Stimulated activated CD4-positive, alpha-beta T cell treated with anti-CD3 and anti-CD28 coated beads, Interleukin-12 subunit alpha, Interleukin-12 subunit beta, amount 100 ng/mL, for 24 hours (primary cell): ENCODE measurements at regions not wholly inside any gene's neighbourhood (a gene's known extent, or its start where the extent isn't known, plus 50 kb on each side); places are given as distances from the start of the nearest gene placed in this dataset.

Source experiments
- DNase-seq, 2 experiments: peaks; one replicate each; pipeline ENCODE4 v3.0.0-alpha.2; 2020; ENCODE audit warnings: low read depth in 2 of 2

GRCh38 chr5:125377141-125377540 lies 630.7 kb upstream of the ZNF608 start:
- no peak for DNase-seq

- DNase-seq: no peak
Observed at GRCh38 chr5:125381290-125381689, 634.9 kb upstream of the ZNF608 start.

- no peak for DNase-seq
Observed at GRCh38 chr5:125384071-125384470, 637.6 kb upstream of the ZNF608 start.

GRCh38 chr5:125390326-125390725 lies 643.9 kb upstream of the ZNF608 start:
- DNase-seq: no peak

GRCh38 chr5:125393221-125393815 lies 646.9 kb upstream of the ZNF608 start:
- no peak for DNase-seq

- no peak for DNase-seq
Observed at GRCh38 chr5:125394661-125395280, 648.3 kb upstream of the ZNF608 start.

GRCh38 chr5:125396462-125396861 lies 650.0 kb upstream of the ZNF608 start:
- DNase-seq: no peak

GRCh38 chr5:125398466-125398865 lies 652.0 kb upstream of the ZNF608 start:
- no peak for DNase-seq

GRCh38 chr5:125399885-125400284 lies 653.4 kb upstream of the ZNF608 start:
- DNase-seq: no peak

GRCh38 chr5:125401724-125402622 lies 655.5 kb upstream of the ZNF608 start:
- DNase-seq: no peak

- no peak for DNase-seq
Observed at GRCh38 chr5:125402787-125403186, 656.3 kb upstream of the ZNF608 start.

GRCh38 chr5:125404056-125404455 lies 657.6 kb upstream of the ZNF608 start:
- no peak for DNase-seq

- DNase-seq: no peak
Observed at GRCh38 chr5:125408448-125409233, 662.2 kb upstream of the ZNF608 start.

- DNase-seq: no peak
Observed at GRCh38 chr5:125409234-125409860, 662.9 kb upstream of the ZNF608 start.

- DNase-seq: no peak
Observed at GRCh38 chr5:125409861-125410536, 663.6 kb upstream of the ZNF608 start.

GRCh38 chr5:125410537-125411070 lies 664.2 kb upstream of the ZNF608 start:
- DNase-seq: no peak

- DNase-seq: no peak
Observed at GRCh38 chr5:125411071-125411743, 664.8 kb upstream of the ZNF608 start.

- no peak for DNase-seq
Observed at GRCh38 chr5:125411744-125412560, 665.5 kb upstream of the ZNF608 start.
